ENCODE measurements at regions not wholly inside any gene's neighbourhood (a gene's known extent, or its start where the extent isn't known, plus 50 kb on each side); places are given as distances from the start of the nearest gene placed in this dataset.

DNA sequence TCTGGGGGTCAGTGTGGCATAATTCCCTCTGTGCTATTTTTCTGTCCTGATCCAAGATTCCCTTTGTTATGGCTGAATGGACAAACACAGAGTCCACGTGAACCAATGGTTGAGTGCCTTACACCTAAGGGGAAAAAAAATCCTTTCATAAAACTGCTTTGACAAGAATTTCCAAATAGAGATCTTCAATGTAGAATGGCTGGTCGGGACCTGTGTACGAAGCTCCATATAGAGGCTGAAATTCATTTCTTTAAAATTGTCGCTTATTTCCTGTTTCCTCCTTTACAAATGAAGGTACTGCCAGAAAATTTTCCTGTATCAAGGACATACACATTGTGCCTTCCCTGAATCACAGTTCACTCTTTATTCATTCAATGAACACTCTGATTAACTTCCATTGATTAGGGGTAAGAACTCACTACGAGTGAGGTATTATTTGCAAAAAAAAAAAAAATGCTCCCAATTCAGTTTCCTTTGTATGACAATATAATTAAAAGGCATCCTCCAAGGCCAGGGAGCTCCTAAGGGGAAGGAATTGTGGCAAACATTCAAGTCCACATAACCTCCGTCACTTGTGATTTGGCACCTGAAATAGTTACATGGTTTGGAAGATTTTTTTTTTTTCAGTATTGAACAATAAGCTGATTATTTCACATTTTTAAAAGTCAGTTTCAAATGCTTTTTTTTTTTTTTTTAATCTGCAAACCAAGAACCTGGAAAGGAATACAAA lies 293.8 kb downstream of the MEX3B start:
- no peak for TF ChIP-seq POLR2A (IDR thresholded peaks at IDR 0.05; ENCODE audit: low read depth, low read length)
- TF ChIP-seq TAF1 (IDR thresholded peaks at IDR 0.05; ENCODE audit: low read depth, low read length): no peak
- no peak for TF ChIP-seq POLR2AphosphoS5 (IDR thresholded peaks at IDR 0.05; ENCODE audit: low read depth, low read length)
- TF ChIP-seq SPI1 (IDR thresholded peaks at IDR 0.05; ENCODE audit: low read depth, low read length): no peak
- TF ChIP-seq PAX5 (IDR thresholded peaks at IDR 0.05; ENCODE audit: insufficient read depth, low read length, severe bottlenecking): no peak
- no peak for TF ChIP-seq POU2F2 (IDR thresholded peaks at IDR 0.05; ENCODE audit: low read depth, low read length)

Data from GM12891 (cell line).